ENCODE measurements at regions not wholly inside any gene's neighbourhood (a gene's known extent, or its start where the extent isn't known, plus 50 kb on each side); places are given as distances from the start of the nearest gene placed in this dataset.
"Not testable (repeated sequence)": the region's sequence is repeated elsewhere in the genome, so short reads cannot be mapped to it uniquely, and the experiment has no call there.

DNA sequence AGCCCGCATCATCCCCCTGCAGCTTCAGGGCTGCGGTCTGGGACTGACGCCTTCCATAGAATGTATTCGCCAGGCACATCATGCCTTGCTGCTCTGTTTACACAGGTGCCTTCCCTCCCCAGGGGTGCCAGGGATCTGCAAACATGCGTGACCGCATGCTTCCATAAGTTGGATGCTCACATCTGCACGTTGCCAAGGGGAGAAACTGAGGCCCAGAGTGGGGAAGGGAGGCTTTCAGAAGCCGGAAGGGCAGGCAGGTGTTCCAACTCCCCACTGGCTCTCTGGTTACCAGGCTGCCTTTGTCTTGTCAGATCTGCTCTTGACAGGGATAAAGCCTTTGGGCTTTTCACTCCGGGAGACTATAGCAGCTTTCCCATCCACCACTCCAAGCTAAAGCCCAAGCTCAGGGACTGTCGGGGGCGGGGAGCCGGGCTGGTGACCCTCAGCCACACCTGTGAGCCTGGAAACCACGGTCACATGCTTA is 125.8 kb upstream of the TNP1 start:
- H4K20me1 ChIP-seq, result no peaks in the 10 kb centered on the region
- no peaks in the 10 kb centered on the region for H3K36me3 ChIP-seq
- TF ChIP-seq Cebpa-rat (IDR thresholded peaks at IDR 0.05), result no peak
- peaks cover 14 to 26% (median 22%) of the 10 kb centered on the region in 11 experiments; a peak in 20 of 22 replicates for H3K9me3 ChIP-seq (replicated peaks in 1 of 11)
- H3K4me1 ChIP-seq, result peaks cover 0 to 13% (median 0%) of the 10 kb centered on the region in 10 experiments; a peak in 6 of 20 replicates
- H3K9ac ChIP-seq, result no peak overlapping the region
- H3K27ac ChIP-seq, result no peak overlapping the region
- no peak overlapping the region for H3K4me2 ChIP-seq
- H3K4me3 ChIP-seq, result no peak overlapping the region
- no peaks in the 10 kb centered on the region for H3K27me3 ChIP-seq

DNA sequence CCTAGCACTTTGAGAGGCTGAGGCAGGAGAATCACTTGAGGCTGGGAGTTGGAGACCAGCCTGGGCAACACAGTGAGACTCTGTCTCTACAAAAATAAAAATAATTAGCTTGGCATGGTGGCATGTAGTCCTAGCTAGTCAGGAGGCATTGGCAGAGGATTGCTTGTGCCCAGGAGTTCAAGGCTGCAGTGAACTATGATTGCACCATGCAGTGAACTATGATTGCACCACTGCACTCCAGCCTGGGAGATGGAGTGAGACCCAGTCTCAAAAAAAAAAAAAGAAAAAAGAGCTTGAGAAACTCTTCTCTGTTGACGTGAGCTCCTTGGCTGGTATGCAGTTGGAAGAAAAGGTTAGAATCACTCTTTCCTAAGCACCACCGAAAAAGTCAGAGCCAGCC is 125.1 kb upstream of the TNP1 start:
- H3K27me3 ChIP-seq, result no peaks in the 10 kb centered on the region

DNA sequence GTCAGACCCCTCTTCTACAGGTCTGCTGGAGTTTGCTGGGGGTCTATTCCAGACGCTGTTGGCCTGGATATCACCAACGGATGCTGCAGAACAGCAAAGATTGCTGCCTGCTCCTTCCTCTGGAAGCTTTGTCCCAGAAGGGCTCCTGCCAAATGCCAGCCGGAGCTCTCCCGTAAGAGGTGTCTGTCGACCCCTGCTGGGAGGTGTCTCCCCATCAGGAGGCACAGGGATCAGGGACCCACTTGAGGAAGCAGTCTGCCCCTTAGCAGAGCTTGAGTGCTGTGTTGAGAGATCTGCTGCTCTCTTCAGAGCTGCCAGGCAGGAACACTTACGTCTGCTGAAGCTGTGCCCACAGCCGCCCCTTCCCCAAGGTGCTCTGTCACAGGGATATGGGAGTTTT is 122.1 kb upstream of the TNP1 start:
- not testable (repeated sequence) for H3K27ac ChIP-seq, H3K4me2 ChIP-seq, H3K9ac ChIP-seq, H3K27me3 ChIP-seq, H4K20me1 ChIP-seq, H3K4me3 ChIP-seq, H3K36me3 ChIP-seq
- peaks cover 0 to 13% (median 0%) of the 10 kb centered on the region in 10 experiments; a peak in 6 of 20 replicates for H3K4me1 ChIP-seq
- H3K9me3 ChIP-seq (replicated peaks in 1 of 11), result peaks cover 14 to 33% (median 24%) of the 10 kb centered on the region in 11 experiments; a peak in 20 of 22 replicates

More for the DNA sequence above, 125.1 kb upstream of the TNP1 start:
- Histone ChIP-seq H3K9me3 (replicated peaks in 1 of 11) (peaks cover 14 to 29% (median 22%) of the 10 kb centered on the region in 11 experiments; a peak in 20 of 22 replicates), H3K4me3 (no peak overlapping the region), H3K27ac (no peak overlapping the region), H3K4me2 (peak overlapping the region in 3 of 11 experiments; percentile 40 to 65 (median 44); a peak in 6 of 22 replicates), H4K20me1 (no peaks in the 10 kb centered on the region), H3K36me3 (no peaks in the 10 kb centered on the region), H3K9ac (no peak overlapping the region), H3K4me1 (peaks cover 0 to 13% (median 0%) of the 10 kb centered on the region in 10 experiments; a peak in 6 of 20 replicates)
- TF ChIP-seq Cebpa-rat (IDR thresholded peaks at IDR 0.05), result no peak

DNA sequence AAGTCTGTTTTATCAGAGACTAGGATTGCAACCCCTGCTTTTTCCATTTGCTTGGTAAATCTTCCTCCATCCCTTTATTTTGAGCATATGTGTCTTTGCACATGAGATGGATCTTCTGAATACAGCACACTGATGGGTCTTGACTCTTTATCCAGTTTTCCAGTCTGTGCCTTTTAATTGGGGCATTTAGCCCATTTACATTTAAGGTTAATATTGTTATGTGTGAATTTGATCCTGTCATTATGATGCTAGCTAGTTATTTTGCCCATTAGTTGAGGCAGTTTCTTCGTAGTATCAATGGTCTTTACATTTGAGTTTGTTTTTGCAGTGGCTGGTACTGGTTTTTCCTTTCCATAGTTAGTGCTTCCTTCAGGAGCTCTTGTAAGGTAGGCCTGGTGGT is 120.6 kb upstream of the TNP1 start:
- H3K9ac ChIP-seq, H3K4me3 ChIP-seq, H3K27me3 ChIP-seq, H3K4me2 ChIP-seq, H4K20me1 ChIP-seq, H3K36me3 ChIP-seq, H3K27ac ChIP-seq: not testable (repeated sequence)
- peaks cover 0 to 13% (median 0%) of the 10 kb centered on the region in 10 experiments; a peak in 6 of 20 replicates for H3K4me1 ChIP-seq
- peaks cover 14 to 33% (median 24%) of the 10 kb centered on the region in 11 experiments; a peak in 20 of 22 replicates for H3K9me3 ChIP-seq (replicated peaks in 1 of 11)

DNA sequence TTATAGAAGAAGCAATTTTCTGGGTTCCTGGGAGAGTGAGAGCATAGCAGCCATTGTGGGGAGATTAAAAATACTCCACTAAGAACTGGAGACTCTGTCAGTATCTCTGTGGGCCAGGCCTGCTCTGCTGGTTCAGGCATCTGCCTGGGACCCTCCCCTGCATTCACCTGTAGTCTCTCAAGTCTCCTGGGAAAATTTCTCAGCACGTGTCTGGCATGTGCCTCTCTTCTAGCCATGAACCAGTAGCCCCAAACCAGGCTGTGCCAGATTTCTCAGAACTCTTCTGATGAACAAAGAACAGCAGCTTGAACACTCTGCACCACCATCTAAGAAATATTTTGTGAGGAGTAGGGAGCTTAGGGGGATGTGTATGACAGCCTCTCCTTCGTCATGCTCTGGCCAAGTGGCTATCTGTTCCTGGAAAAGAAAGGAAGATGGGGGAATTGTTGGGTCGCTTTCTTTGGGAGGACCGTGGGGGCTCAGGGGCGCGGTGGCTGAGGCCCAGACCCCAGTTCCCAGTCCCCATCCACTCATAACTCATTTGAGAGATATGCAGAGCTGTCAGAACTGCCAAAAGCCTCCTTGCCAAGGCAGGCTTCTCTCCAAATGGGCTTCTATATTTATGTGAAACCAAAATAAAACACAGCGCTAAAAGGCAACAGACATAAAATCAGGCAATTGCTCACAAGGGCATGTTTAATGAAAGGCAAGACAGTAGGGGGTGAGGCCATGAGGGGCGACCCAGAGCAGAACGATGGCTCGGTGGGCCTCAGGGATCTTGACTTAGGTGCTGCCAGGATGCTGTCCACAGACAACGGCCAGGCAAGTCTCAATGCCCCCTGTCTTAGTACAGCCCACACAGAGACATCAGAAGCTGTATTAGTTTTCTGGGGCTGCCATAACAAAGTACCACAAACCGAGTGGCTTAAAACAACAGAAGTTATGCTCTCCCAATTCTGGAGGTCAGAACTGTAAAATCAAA is 114.7 kb upstream of the TNP1 start:
- no peaks in the 10 kb centered on the region for H4K20me1 ChIP-seq
- no peak for TF ChIP-seq Cebpa-rat (IDR thresholded peaks at IDR 0.05)
- H3K4me1 ChIP-seq, result peaks cover 0 to 8% (median 0%) of the 10 kb centered on the region in 10 experiments; a peak in 2 of 20 replicates
- no peak overlapping the region for H3K27ac ChIP-seq
- no peaks in the 10 kb centered on the region for H3K36me3 ChIP-seq
- no peaks in the 10 kb centered on the region for H3K27me3 ChIP-seq
- no peak overlapping the region for H3K4me2 ChIP-seq
- no peak overlapping the region for H3K4me3 ChIP-seq
- H3K9ac ChIP-seq, result no peak overlapping the region
- H3K9me3 ChIP-seq (replicated peaks in 1 of 11), result peaks cover 0 to 6% (median 4%) of the 10 kb centered on the region in 11 experiments; a peak in 3 of 22 replicates

DNA sequence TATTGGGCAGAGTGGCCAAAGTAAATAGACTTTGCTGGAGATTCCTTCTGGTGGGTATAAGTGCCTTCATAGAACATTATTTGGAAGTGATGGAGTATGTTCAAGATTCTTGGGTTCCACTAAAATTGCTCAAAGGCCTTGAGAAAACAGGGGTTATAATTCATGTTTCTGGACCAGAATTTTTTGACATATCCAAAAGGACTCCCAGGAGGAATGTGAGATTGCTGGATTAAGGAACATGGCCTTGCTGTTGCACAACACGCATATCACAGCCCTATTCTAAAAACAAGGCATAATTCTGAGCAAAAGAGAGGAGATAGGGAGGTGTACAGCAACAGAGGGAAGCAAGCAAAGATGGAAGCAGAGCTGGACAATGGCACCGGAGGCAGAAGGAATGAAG is 111.7 kb upstream of the TNP1 start:
- peak overlapping the region in 2 of 11 experiments; percentile 14 to 26; a peak in 2 of 22 replicates for H3K4me2 ChIP-seq
- H3K36me3 ChIP-seq, result no peaks in the 10 kb centered on the region
- H3K9me3 ChIP-seq (replicated peaks in 1 of 11), result no peaks in the 10 kb centered on the region
- no peak overlapping the region for H3K4me3 ChIP-seq
- H3K9ac ChIP-seq, result no peak overlapping the region
- no peaks in the 10 kb centered on the region for H3K27me3 ChIP-seq
- peaks cover 0 to 21% (median 11%) of the 10 kb centered on the region in 10 experiments; a peak in 12 of 20 replicates for H3K4me1 ChIP-seq
- no peaks in the 10 kb centered on the region for H4K20me1 ChIP-seq
- TF ChIP-seq Cebpa-rat (IDR thresholded peaks at IDR 0.05), result no peak
- H3K27ac ChIP-seq, result no peak overlapping the region

DNA sequence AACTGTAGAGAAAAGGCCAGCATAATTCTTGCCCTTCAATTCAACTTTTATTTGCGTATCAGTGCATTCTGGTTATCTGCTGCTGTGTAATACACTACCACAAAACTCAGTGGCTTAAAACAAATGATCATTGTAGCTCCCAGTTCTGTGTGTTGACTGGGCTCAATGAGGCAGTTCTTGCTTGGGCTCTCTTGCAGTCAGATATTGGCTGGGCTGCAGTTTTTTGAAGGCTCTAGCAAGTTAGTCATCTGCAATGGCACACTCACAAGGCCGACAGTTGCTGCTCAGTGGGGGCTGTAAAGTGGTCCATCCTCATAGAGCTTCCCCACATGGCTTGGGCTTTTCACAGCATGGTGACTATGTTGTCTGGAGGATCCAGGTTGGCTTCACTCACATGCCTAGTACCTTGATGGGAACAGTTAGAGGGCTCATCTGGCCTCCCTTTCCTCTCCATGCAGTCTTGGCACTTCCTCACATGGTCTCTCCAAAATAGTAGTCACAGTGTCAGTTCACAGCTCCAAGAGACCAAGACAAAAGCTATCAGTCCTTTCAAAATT is 110.6 kb upstream of the TNP1 start:
- no peaks in the 10 kb centered on the region for H4K20me1 ChIP-seq
- no peak overlapping the region for H3K4me2 ChIP-seq
- no peaks in the 10 kb centered on the region for H3K27me3 ChIP-seq
- peaks cover 0 to 21% (median 11%) of the 10 kb centered on the region in 10 experiments; a peak in 12 of 20 replicates for H3K4me1 ChIP-seq
- no peaks in the 10 kb centered on the region for H3K9me3 ChIP-seq (replicated peaks in 1 of 11)
- H3K9ac ChIP-seq, result no peak overlapping the region
- no peaks in the 10 kb centered on the region for H3K36me3 ChIP-seq
- TF ChIP-seq Cebpa-rat (IDR thresholded peaks at IDR 0.05), result no peak
- H3K27ac ChIP-seq, result no peak overlapping the region
- no peak overlapping the region for H3K4me3 ChIP-seq

DNA sequence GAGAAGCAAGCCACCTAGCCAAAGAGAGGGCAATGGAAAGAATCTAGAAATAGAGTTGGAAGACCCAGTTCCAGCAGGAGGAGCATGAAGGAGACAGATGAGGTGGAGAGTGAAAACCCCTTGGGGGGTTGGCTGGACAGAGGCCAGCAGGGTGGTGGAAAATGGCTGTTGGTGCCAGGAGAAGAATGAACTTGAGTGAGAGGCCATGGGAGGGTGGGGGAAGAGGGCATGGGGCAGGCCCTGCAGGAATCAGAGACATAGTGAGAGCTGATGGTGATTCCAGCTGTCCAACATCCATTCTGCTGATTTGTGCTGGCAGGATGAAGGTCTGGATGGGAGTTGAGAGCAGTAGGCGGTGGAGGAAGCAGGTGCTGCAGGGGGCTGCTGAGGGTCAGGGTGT is 108.0 kb upstream of the TNP1 start:
- Histone ChIP-seq H4K20me1 (no peaks in the 10 kb centered on the region), H3K4me3 (no peak overlapping the region), H3K27me3 (no peaks in the 10 kb centered on the region), H3K27ac (no peak overlapping the region), H3K36me3 (no peaks in the 10 kb centered on the region), H3K9ac (no peak overlapping the region), H3K4me2 (peak overlapping the region in 8 of 11 experiments; percentile 21 to 59 (median 50); a peak in 14 of 22 replicates), H3K9me3 (replicated peaks in 1 of 11) (peaks cover 0 to 10% (median 5%) of the 10 kb centered on the region in 11 experiments; a peak in 12 of 22 replicates), H3K4me1 (peaks cover 0 to 21% (median 11%) of the 10 kb centered on the region in 10 experiments; a peak in 12 of 20 replicates)
- no peak for TF ChIP-seq Cebpa-rat (IDR thresholded peaks at IDR 0.05)

DNA sequence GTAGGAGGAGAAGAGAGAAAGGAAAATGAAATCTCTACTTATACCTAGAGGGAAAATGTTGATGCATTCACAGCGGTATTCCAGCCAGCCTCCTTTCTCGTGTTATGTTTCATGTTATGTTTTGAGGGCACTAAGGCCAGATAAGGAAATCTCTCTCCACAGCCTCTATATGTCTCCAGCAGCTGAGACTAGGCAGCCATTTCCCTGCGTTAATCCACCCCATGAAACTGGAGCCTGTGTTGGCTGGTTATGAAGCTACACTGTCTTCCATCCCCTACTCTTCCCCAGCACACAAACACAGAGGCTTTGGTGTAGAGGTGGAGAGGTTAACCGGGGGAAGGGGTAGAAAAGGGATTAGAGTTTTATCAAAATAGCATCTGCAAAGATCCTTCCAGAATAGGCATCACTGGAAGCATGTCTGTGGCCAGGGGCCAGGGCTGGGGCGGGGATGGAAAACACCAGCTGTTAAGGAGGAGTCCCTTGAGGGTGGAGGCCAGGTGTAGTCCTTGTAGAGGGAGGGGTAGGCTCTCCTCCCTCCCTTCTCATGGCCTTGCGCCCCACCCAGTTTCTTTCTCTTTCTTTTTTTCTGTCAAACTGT is 100.9 kb upstream of the TNP1 start:
- Histone ChIP-seq H3K27me3 (no peaks in the 10 kb centered on the region), H3K9ac (no peak overlapping the region), H3K4me1 (peaks cover 0 to 9% (median 0%) of the 10 kb centered on the region in 10 experiments; a peak in 9 of 20 replicates), H3K9me3 (replicated peaks in 1 of 11) (peaks cover 11 to 36% (median 28%) of the 10 kb centered on the region in 11 experiments), H3K36me3 (no peaks in the 10 kb centered on the region), H3K4me3 (no peak overlapping the region), H3K4me2 (peak overlapping the region in 6 of 11 experiments; percentile 14 to 58 (median 40); a peak in 10 of 22 replicates), H4K20me1 (no peaks in the 10 kb centered on the region), H3K27ac (no peak overlapping the region)
- no peak for TF ChIP-seq Cebpa-rat (IDR thresholded peaks at IDR 0.05)

Data from BLaER1 treated with 17β-estradiol and CSF1 and Interleukin-3, amounts not matched to agents 10 nM and 100 nM (cell line).